CD4-positive, alpha-beta T cell treated with Interleukin-10 for 1 hour (primary cell): ENCODE measurements at regions not wholly inside any gene's neighbourhood (a gene's known extent, or its start where the extent isn't known, plus 50 kb on each side); places are given as distances from the start of the nearest gene placed in this dataset.
"Not testable (repeated sequence)": the region's sequence is repeated elsewhere in the genome, so short reads cannot be mapped to it uniquely, and the experiment has no call there.

ENCODE experiments used
- DNase-seq: peaks from one replicate; pipeline ENCODE4 v3.0.0-alpha.2; 2020

DNA sequence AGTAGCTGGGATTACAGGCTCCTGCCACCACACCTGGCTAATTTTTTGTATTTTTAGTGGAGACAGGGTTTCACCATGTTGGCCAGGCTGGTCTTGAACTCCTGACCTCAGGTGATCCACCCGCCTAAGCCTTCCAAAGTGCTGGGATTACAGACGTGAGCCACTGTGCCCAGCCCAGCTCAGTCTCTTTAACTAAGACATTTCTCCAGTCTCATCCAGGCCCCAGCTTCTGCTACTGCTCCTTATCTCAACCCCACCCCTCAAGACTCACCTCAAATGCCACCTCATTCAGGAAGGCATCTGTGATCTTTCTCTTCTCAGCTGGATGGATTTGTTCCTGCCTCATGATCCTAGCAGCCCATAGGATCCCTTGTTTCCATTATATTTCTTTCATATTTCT is 85.9 kb upstream of the GRAMD1B start:
- not testable (repeated sequence) for DNase-seq

DNA sequence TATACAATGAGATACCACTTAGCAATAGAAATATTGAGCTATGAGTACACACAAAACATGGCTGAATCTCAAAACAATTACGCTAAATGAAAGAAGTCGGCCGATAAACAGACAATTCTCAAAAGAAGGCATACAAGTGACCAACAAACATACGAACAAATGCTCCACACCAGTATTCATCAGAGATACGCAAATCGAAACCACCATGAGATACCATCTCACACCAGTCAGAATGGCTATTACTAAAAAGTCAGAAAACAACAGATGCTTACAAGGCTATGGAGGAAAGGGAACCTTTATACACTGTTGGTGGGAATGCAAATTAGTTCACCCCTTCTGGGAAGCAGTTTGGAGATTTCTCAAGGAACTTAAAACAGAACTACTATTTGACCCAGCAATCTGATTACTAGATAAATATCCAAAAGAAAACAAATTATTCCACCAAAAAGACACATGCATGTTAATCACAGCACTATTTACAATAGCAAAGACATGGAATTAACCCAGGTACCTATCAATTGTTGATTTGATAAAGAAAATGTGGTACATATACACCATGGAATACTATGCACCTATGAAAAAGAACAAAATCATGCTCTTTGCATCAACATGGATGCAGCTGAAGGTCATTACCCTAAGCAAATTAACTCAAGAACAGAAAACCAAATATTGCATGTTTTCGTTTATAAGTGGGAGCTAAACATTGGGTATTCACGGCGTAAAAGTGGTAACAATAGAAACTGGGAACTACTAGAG is 90.9 kb upstream of the GRAMD1B start:
- DNase-seq = no peak

DNA sequence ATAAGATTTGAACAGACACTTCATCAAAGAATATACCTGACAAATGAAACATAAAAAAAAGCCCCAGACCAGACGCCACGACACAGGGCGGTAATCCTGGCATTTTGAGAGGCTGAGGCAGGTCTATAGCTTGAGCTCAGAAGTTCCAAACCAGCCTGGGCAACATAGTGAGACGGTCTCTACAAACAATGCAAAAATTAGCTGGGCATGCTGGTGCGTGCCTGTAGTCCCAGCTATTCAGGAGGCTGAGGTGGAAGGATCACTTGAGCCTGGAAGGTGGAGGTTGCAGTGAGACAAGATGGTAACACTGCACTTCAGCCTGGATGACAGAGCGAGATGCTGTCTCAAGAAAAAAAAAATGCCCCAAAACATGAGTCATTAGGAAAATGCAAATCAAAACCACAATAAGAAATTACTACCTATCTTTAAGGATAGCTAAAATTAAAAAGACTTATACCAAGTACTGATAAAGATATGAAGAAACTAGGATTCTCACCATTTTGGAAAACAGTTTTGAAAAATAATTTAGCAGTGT is 91.7 kb upstream of the GRAMD1B start:
- no peak for DNase-seq

DNA sequence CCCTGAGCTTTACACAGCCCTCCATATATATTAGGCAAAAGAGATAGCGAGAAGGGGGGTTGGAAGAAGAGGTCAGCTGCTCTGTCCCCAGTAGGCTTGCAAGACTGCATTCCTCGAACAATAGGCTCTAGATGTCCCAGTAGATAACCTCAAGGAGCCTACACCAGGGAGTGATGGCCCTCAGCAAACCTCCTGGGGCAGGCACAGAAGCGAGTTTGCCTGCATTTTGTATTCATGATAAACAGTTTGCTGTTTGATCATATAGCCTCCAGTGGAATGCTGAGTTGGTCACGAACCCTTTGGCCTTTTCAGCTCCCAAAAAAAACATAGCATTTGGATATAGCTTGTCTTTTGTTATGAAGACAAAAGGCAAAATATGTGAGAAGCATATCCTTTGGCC is 95.1 kb upstream of the GRAMD1B start:
- no peak for DNase-seq

DNA sequence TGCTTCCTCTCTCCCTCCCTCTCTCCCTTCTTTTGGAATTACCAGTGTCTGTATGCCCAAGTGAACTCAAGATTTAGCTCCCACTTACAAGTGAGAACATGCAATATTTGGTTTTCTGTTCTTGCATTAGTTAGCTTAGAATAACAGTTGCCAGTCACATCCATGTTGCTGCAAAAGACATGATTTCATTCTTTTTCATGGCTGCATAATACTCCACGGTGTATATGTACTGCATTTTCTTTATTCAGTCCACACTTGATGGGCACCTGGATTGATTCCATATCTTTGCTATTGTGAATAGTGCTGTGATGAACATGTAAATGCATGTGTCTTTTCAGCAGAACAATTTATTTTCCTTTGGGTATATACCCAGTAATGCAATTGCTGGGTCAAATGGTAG is 97.5 kb upstream of the GRAMD1B start:
- not testable (repeated sequence) for DNase-seq

DNA sequence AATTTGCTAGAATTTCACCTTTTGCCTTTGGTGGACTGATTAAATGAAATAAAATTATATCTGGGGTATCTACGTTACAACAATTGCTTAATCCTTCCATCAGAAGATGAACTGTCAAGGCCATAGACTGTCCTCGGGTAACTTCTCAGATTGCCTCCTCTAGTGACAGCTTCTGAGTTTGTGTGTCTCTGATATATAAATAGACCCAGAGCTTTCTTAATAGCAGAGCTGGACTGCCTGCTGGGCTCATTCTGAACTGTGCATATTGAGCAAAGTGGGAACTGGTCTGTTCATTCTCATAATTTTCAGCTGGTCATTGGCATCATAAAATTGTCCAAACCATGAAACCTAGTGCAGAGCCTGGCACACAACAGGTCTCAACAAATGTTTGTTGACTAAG is 99.1 kb upstream of the GRAMD1B start:
- DNase-seq = no peak

DNA sequence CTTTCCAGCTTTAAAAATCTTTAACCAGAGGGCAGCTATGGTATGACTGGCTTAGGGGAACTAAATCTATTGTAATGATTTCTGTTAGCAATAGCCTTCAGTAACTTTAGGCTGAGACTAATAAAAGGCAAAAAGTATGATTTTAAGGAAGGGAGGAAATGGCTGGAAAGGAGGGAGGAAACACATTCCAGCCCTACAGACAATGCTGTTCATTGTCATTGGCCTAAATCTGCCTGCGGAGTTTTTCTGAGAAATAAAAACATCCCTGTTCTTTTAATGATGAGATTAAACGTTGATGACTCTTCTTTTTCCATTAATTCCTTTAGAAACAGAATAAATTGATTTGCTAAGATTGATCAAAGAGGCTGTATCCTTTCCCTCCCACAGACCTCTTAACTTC is 99.6 kb upstream of the GRAMD1B start:
- DNase-seq = no peak

DNA sequence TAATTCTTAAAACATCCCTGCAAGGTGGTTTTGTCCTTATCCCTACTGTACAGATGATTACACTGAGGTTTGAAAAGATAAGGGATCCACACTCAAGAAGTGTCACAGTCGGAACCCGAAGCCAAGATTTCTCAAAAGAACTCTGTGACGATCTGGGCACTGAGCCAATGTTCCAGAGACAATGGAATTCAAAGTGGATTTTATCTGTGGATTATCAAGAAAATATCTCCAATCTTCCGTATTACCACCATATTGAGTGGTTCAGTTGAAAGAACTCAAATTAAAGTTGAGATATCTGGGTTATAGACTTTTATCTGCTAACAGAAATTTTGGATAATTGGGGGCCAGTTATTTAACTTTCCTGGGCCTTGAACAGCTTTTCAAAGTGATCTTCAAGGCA is 100.0 kb upstream of the GRAMD1B start:
- no peak for DNase-seq

DNA sequence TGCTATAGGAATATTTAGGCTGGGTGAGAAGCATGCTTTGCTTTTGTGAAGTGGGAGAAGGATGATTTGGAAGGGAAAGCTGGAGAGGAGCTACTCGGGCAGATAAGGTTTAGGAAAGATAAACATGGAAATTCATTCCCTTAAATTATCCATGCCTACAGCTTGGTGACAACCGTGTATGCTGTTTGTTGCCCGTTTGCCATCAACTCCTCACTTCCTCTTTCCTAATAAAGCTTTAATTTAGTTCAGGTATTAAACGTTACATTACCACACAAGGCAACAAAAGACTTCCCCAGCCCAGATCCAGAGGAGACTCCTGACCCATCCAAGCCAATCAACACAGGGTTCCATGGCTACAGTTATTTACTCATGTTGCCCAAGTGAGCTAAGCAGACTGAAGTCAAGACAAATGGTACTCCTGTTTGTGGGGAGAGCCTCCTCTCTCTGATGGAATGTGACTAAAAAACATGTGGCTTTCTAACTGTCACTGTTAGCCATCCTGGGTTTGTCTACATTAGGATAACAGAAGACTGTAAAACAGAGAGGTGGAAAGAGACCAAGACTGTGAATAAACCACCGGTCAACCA is 101.7 kb upstream of the GRAMD1B start:
- no peak for DNase-seq

DNA sequence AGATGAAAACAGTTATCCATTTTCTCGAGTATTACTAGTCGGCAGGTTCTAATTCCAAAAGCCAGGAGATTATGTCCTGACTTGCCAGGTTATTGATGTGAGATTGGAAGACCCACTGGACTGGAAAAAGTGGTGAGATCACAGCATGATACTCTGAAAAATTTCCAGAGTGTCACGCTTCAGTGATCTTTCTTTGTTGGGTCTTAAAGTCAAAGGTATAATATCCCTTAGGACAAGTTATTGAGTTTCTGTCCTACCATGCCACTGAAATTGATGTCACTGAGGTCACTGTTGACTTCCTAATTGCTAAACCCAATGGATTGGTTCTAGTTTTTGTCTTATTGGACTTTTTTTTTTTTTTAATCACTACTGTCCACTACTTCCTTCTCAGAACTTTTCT is 104.5 kb upstream of the GRAMD1B start:
- DNase-seq = no peak

DNA sequence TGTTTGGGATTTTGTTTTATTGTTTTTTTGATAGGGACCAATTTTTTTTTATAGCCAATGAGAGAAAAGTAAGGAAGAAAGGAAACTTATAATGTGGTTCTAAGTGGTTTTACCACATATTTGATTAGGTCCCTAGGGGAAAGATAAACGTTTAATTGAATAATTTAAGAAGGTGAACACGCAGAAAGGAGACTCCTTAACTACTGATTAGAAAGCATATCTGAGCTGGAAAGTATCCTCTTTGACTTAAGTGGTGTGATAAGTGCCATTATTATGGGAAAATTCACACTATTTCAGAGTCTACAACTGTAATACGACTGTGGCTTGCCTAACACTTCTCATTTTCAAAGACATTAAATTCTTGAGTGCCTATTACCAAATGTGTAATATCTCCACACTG is 106.5 kb upstream of the GRAMD1B start:
- no peak for DNase-seq

DNA sequence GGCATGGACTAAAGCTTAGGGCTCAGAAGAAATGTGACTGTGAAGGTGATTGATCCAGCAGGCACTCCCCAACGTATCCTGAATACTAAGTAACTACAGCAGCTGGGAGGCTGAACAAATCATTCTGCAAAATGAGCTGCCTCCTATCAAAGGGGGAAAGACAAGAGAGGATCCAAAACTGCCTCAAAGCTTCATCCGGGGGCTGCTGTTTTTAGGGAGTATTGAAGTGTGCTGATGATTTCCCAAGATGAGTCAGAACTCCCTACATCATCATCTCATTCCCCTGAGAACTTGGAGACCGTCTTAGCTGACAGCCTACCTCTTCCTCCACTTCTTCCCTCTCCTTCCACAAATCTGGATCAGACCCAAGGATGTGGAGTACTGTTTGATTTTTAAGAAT is 108.4 kb upstream of the GRAMD1B start:
- DNase-seq = no peak

DNA sequence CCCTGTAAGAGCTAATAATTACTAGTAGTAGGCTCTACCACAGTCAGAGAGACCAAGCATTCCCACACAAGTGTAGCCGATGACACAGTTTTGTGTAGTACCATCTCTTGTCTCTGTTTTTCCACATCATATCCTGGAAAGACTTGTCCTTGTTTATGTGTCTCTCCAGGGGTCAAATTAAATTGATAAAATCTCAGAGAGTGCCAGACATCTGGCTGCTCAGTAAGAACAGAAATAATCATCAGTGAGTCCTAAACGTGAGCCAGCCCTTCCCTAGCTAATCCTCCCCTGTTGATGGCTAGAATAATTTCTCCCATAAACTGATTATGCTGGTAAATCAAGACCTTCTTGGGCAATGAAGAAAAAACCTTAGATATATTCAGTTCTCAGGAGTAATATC is 111.4 kb upstream of the GRAMD1B start:
- DNase-seq = no peak

DNA sequence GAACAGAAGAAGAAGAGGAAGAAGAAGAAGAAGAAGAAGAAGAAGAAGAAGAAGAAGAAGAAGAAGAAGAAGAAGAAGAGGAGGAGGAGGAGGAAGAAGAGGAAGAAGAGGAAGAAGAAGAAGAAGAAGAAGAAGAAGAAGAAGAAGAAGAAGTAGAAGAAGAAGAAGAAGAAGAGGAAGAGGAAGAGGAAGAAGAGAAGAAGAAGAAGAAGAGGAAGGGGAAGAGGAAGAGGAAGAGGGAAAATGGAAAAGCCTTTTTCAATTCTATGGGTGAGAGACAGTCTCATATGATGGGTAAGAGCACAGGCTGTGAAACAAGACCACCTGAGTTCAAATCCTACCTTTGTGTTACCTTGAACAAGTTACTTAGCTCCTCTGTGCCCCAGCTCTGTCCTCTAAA is 111.9 kb upstream of the GRAMD1B start:
- DNase-seq = not testable (repeated sequence)

DNA sequence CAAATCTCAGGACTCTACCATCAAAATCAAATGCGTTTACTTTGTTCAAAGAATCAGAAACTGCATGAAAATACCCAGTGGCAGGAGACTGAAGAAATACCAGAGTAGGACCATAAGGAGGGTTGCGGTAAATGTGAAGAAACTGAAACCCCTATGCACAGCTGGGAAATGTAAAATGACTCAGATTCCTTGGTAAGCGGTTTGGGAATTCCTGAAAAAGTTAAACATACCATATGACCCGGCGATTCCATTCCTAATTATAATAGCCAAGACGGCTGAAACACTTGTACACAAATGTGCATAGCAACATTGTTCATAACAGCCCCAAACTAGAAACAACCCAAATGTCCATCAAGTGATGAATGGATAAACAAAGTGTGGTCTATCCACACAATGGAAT is 114.1 kb upstream of the GRAMD1B start:
- no peak for DNase-seq

DNA sequence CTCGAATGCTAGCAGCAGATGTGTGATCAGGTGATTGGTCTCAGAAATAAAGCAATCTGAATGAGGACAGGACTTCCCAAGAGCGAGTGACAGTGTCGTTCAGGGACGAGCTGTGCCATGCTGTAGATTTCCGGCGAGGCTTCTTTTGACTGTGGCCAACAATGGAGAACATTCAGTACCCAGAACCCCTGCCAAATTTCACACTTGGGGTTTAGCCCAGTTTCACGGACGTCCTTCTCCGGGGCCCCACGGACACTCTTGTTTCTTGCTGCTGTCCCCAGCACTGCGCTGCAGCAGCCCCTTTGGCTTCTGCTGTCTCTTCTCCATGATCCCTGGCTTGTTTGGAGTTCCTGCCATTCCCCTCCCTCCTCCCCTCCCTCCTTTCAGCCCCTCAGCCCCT is 115.1 kb upstream of the GRAMD1B start:
- no peak for DNase-seq

DNA sequence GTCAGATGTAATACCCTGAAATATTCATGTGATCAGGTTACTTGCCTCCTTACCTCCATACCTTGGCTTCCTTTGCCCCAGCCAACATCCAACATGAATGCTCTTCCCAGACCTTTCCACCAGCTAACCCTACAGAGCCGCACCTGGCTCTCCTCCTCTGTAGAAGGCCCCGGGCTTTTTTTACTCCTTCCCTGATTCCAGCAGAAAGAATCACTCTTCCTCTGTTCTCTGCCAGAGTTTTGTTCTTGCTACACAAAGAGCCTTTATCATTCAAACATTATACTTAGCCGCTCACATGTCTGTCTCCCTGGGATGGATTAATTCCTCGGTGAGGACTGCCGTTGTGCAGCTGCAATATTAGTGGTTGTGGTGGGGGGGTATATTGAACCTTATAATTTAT is 116.8 kb upstream of the GRAMD1B start:
- no peak for DNase-seq

DNA sequence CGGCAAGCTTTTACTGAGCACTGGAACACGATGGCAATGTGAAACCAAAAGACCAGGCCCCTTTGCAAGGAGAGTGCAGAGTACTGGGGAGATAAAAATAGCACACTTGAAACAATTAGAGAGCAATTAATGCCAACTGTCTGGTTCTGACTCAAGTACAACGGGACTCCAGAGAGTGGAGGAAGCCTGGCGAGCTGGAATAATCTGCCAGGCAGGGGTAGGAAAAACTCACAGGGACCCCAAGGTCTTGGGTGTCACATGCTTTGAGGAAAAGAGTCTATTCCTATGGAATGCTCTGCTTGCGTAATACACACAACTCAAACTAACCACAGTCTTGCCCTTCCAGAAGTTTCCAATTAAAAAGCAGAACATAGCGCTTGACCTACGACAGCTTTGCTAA is 113.0 kb upstream of the CLMP start:
- no peak for DNase-seq

DNA sequence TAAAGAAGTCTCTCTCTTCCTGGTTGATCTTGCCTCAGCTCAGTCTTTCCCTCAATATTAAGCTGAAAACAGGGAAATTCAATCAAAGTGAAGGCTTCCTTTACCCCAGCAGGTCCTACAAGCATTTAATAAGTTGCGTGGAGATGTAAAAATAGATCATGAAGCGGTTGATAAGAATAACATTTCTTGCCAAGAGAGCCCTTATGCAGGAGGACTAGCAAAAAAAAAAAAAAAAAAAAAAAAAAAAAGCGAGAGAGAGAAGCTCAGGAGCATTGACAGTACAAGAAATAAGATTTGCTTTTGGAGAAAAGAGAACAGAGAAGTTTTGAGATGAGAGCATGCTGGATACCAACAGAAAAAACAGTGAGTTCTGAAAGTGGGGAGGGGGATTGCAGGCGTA is 112.2 kb upstream of the CLMP start:
- DNase-seq = no peak

DNA sequence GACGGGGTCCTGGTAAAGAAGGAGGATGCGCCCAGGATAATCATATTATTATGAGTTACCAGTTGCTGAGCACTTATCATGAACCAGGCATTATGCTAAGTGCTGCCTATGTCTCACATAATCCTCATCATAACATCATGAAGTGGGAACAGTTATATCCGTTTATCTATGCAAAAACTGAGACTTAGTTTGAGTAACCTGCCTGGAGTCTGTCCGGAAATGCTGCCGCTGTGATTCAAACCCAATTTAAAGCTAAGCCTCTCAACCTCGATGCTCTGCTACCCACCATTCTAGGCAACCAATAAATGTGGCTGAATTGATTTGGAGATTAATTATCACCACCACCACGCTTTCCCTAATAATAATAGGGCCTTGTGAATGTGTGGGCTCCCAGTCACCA is 111.5 kb upstream of the CLMP start:
- no peak for DNase-seq

DNA sequence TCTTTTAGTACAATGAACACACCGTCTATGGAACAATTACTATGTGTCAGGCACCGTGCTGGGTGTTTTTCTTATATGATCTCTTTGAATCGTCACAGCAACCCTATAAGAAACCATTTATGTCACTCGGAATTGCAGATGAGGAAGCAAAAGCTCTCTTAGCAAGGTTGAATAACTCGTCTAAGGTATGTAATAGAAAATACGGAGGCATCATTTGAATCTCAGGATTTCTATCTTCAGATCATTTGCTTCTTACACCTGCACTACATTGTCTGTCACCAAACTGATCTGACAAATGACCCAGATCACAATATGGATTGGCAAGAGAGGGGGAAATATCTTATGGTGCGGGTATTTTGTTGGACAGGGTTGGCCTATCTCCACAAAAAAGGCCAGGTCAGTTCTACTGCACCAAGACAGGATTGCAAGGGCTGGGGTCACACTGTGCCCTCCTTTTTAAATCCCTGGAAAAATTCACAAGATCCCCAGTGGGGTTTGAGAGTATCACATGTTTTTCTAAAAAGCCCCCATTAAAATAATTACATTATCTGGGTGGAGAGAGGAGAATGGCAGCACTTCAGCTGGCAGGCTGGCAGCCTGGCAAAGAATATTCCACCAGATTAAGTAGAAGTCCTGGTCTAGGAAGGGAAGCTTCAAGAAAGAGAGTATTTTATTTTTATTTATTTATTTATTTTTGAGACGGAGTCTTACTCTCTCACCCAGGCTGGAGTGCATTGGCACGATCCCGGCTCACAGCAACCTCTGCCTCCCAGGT is 110.7 kb upstream of the CLMP start:
- DNase-seq = no peak

DNA sequence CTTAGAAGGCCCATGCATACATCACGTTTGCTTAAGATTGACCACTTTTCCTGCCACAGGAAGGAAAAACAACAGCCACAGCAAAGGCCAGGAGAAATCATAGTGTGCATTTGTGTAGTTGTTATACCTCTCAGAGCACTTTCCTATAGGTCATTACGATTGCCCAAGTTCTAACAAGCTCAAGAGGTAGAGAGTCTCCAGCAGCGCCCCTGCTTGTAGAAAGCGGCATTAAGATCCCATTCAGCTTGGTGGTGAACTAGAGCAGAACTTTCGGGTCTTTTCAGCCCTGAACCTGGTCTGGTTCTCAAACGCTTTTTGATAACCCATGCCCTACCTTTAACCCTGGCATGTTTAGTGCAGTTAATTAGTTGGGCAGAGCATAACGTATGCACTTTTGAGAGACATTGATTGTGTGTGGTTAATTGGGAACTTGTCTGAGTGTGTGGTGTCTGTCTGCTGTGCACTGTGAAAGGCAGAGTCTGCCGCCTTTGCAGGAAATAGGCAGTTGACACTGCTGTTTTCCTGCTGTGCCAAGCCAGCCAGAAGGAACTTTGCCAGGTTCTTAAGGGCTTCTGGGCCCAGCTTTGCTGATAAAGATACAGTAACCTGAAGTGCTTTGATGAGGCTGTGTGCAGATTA is 109.9 kb upstream of the CLMP start:
- DNase-seq = no peak

DNA sequence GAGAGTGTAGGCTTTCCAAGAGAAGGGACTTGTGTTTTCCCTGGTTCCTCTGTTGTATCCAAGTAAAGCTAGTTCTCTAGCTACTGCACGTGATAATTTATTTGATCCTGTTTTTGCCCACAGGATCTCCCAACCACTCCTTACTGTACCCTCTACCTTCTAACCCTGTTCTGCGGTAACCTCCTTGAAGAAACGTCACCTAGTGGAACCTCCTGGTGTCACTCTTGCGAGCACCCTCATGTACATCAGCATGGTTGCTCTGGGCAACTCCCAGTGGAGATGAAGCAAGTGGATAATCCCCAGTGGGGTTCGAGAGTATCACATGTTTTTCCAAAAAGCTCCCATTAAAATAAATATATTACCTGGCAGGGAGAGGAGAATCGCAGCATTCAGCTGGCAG is 108.9 kb upstream of the CLMP start:
- DNase-seq = peak; percentile 20
